ENCODE measurements at regions not wholly inside any gene's neighbourhood (a gene's known extent, or its start where the extent isn't known, plus 50 kb on each side); places are given as distances from the start of the nearest gene placed in this dataset.

DNA sequence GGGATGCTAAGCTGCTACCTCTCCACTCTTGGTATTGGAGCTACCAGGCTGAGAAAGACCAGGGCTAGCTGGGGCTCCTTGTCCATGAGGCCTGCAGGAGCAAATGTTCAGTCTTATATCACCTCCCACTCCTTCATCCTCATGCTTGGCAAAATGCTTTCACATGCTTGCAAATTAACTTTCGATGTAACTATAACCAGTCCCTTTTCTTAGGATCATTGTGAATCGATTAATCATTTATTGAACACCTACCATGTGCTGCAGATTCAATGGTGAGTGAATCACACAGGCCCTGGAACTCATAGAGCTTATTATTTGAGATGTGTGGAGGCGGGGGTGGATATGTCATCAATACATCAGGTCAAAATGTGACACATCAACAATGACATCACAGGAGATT is 138.6 kb downstream of the EMX2 start:
- Histone ChIP-seq H3K27me3 (replicated peaks) (no peaks in the 10 kb centered on the region), H3K36me3 (replicated peaks) (no peaks in the 10 kb centered on the region), H3K27ac (no peak overlapping the region), H3K4me3 (ENCODE audit: low read depth, low read length) (no peak overlapping the region)
- no peak for TF ChIP-seq CTCF (IDR thresholded peaks at IDR 0.05; ENCODE audit: low read depth, low read length, missing control alignments)
- no peak for DNase-seq
- in situ Hi-C loops (cut with HindIII; ENCODE audit: low pct_ligation_motif_present, low sequenced_read_pairs), result no loop called here

- no peak for DNase-seq
- Histone ChIP-seq H3K27me3 (replicated peaks) (no peaks in the 10 kb centered on the region), H3K36me3 (replicated peaks) (no peaks in the 10 kb centered on the region), H3K27ac (no peak overlapping the region), H3K4me3 (ENCODE audit: low read depth, low read length) (no peak overlapping the region)
- in situ Hi-C loops (cut with HindIII; ENCODE audit: low pct_ligation_motif_present, low sequenced_read_pairs), result no loop called here
- TF ChIP-seq CTCF (IDR thresholded peaks at IDR 0.05; ENCODE audit: low read depth, low read length, missing control alignments), result no peak
These were observed 141.6 kb downstream of the EMX2 start for GRCh38 chr10:117684046-117684610.

- no peak for TF ChIP-seq CTCF (IDR thresholded peaks at IDR 0.05; ENCODE audit: low read depth, low read length, missing control alignments)
- no peak for DNase-seq
- no peak overlapping the region for H3K27ac ChIP-seq
- H3K27me3 ChIP-seq (replicated peaks), result no peaks in the 10 kb centered on the region
- no peaks in the 10 kb centered on the region for H3K36me3 ChIP-seq (replicated peaks)
- in situ Hi-C loops (cut with HindIII; ENCODE audit: low pct_ligation_motif_present, low sequenced_read_pairs), result no loop called here
- H3K4me3 ChIP-seq (ENCODE audit: low read depth, low read length), result no peak overlapping the region
These were observed 142.2 kb downstream of the EMX2 start for GRCh38 chr10:117684672-117685211.

DNA sequence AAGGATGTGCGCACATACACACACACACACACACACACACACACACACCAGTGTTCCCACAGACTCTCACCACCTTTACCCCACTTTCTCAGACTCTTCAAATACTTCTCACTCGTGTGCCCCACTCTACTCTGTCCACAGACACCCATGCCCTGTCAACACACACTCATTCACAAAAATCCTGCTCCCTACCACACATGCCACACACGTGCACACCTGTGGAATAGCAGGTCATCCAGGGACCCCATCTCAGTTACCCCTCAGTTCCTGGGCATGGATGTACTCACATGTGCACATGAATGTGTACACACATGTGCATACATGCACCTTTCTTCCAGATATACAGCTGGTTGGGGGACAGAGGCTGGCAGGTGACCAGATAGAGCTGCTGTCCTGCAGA is 142.9 kb downstream of the EMX2 start:
- no peak for DNase-seq
- H3K4me3 ChIP-seq (ENCODE audit: low read depth, low read length), result no peak overlapping the region
- no peaks in the 10 kb centered on the region for H3K27me3 ChIP-seq (replicated peaks)
- H3K36me3 ChIP-seq (replicated peaks), result no peaks in the 10 kb centered on the region
- in situ Hi-C loops (cut with HindIII; ENCODE audit: low pct_ligation_motif_present, low sequenced_read_pairs), result no loop called here
- TF ChIP-seq CTCF (IDR thresholded peaks at IDR 0.05; ENCODE audit: low read depth, low read length, missing control alignments), result no peak
- no peak overlapping the region for H3K27ac ChIP-seq

DNA sequence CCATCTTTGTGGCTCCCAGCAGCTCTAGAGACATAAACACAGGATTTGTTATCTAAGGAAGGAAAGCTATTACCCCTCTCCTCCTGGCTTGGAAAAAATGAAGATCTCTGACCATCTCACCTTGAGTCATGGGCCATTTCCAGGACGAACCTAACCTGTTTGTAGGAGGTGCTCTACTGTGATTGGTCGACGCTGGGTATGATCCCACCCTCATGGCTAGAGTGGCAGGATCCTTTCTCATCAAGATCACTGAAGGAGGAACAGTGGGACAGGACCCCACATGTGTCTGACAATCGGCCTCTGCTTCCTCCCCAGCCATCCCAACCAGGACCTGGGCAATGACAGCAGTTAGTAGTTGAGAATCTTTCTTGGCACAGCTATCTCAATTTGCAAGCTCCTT is 144.1 kb downstream of the EMX2 start:
- H3K27me3 ChIP-seq (replicated peaks), result no peaks in the 10 kb centered on the region
- no peaks in the 10 kb centered on the region for H3K36me3 ChIP-seq (replicated peaks)
- no peak overlapping the region for H3K4me3 ChIP-seq (ENCODE audit: low read depth, low read length)
- in situ Hi-C loops (cut with HindIII; ENCODE audit: low pct_ligation_motif_present, low sequenced_read_pairs), result no loop called here
- no peak overlapping the region for H3K27ac ChIP-seq
- DNase-seq, result no peak
- TF ChIP-seq CTCF (IDR thresholded peaks at IDR 0.05; ENCODE audit: low read depth, low read length, missing control alignments), result no peak

DNA sequence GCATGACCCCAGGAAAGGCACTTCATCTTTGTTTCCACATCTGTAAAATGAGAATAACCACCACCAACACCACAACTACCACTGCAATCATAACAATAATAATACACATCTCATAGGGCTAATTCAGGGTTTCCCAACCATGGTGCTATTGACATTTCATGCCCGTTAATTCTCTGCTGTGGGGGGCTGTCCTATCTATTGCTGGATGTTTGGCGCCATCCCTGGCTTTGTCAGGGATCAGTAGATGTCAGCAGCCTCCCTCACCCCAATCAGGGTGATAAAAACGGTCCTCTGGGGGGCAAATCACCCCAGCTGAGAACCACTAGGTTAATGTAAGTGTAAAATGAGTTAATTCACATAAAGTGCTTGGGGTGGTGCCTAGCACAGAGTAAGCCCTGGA is 145.8 kb downstream of the EMX2 start:
- H3K27me3 ChIP-seq (replicated peaks), result no peaks in the 10 kb centered on the region
- no peaks in the 10 kb centered on the region for H3K36me3 ChIP-seq (replicated peaks)
- no peak overlapping the region for H3K4me3 ChIP-seq (ENCODE audit: low read depth, low read length)
- no peak for TF ChIP-seq CTCF (IDR thresholded peaks at IDR 0.05; ENCODE audit: low read depth, low read length, missing control alignments)
- DNase-seq, result no peak
- in situ Hi-C loops (cut with HindIII; ENCODE audit: low pct_ligation_motif_present, low sequenced_read_pairs), result no loop called here
- H3K27ac ChIP-seq, result no peak overlapping the region

Measured in brain microvascular endothelial cell (primary cell).